IMR-90 (cell line): ENCODE measurements at regions not wholly inside any gene's neighbourhood (a gene's known extent, or its start where the extent isn't known, plus 50 kb on each side); places are given as distances from the start of the nearest gene placed in this dataset.

Experiments used
- ATAC-seq: fragments of 200-7000 bp; cut with Tn5 transposase; 2 replicates; pipeline ENCODE4 v1.9.1; 2020; ENCODE audit warnings: low read depth, mild to moderate bottlenecking, moderate library complexity
- BruUV-seq: library from RNA; stranded (reverse); fragments of 400-500 nt; replicated peaks from 2 replicates; lab custom pipeline; 2021; lab: Mats Ljungman, UMichigan
- CTCF ChIA-PET: fragments of 300-600 bp; formaldehyde crosslinking; extraction: SDS; loops from one replicate; lab custom pipeline; 2021; ENCODE audit warnings: antibody characterized with exemption; lab: Yijun Ruan, JAX
- POLR2A ChIA-PET: fragments of 300-600 bp; sonication (Branson Sonifier 250); formaldehyde crosslinking; loops from one replicate; lab custom pipeline; 2022; ENCODE audit warnings: antibody characterized with exemption; ENCODE audit not compliant: unreplicated experiment; lab: Charles Lee
- DNase-seq: peaks from one replicate; pipeline ENCODE4 v3.0.0; 2013
- H2AFZ ChIP-seq: replicated peaks from 2 replicates; pipeline ENCODE3; 2013; ENCODE audit warnings: low read length, mild to moderate bottlenecking; ENCODE audit not compliant: poor library complexity
- H2AK5ac ChIP-seq: 2 replicates; pipeline ENCODE4 v1.6.1; 2013; ENCODE audit warnings: low read depth, low read length, inconsistent platforms
- H2AK9ac ChIP-seq: replicated peaks from 2 replicates; pipeline ENCODE3; 2013; ENCODE audit warnings: mild to moderate bottlenecking, low read depth, low read length, moderate library complexity; ENCODE audit not compliant: poor library complexity
- H2BK120ac ChIP-seq: 2 replicates; pipeline ENCODE4 v1.6.1; 2013; ENCODE audit warnings: low read depth, low read length, inconsistent platforms
- H2BK15ac ChIP-seq: 3 replicates; pipeline ENCODE4 v1.6.1; 2013; ENCODE audit warnings: low read depth, low read length, inconsistent platforms
- H2BK20ac ChIP-seq: 2 replicates; pipeline ENCODE4 v1.6.1; 2013; ENCODE audit warnings: low read depth, mild to moderate bottlenecking, inconsistent platforms, low read length, moderate library complexity
- H2BK5ac ChIP-seq: 2 replicates; pipeline ENCODE4 v1.6.1; 2013; ENCODE audit warnings: mild to moderate bottlenecking, low read depth, low read length, inconsistent platforms; ENCODE audit not compliant: poor library complexity, severe bottlenecking
- H3K14ac ChIP-seq: replicated peaks from 2 replicates; pipeline ENCODE4 v1.6.1; 2013; ENCODE audit warnings: low read depth, low read length, inconsistent platforms
- H3K18ac ChIP-seq: 2 replicates; pipeline ENCODE4 v1.6.1; 2013; ENCODE audit warnings: low read depth, low read length, control low read depth
- H3K23ac ChIP-seq: 2 replicates; pipeline ENCODE4 v1.6.1; 2013; ENCODE audit warnings: low read depth, low read length, inconsistent platforms
- H3K27ac ChIP-seq: 2 replicates; pipeline ENCODE4 v1.5.1; 2013; ENCODE audit warnings: mild to moderate bottlenecking, control low read depth, low read length; ENCODE audit not compliant: insufficient read depth
- H3K27me3 ChIP-seq: 2 replicates; pipeline ENCODE4 v1.6.1; 2013; ENCODE audit warnings: low read length; ENCODE audit not compliant: control insufficient read depth, insufficient read depth
- H3K36me3 ChIP-seq: 2 replicates; pipeline ENCODE4 v1.6.1; 2013; ENCODE audit warnings: low read length, mixed read lengths; ENCODE audit not compliant: control insufficient read depth, insufficient read depth
- H3K4ac ChIP-seq: 2 replicates; pipeline ENCODE4 v1.6.1; 2013; ENCODE audit warnings: low read depth, low read length, inconsistent platforms
- H3K4me1 ChIP-seq: 2 replicates; pipeline ENCODE4 v1.6.1; 2013; ENCODE audit warnings: low read length, mixed read lengths; ENCODE audit not compliant: control insufficient read depth, insufficient read depth
- H3K4me2 ChIP-seq: 2 replicates; pipeline ENCODE4 v1.6.1; 2013; ENCODE audit warnings: low read depth, mild to moderate bottlenecking, control low read depth, low read length, moderate library complexity
- H3K4me3 ChIP-seq: 2 replicates; pipeline ENCODE4 v1.5.1; 2013; ENCODE audit warnings: low read depth, mild to moderate bottlenecking, control low read depth, low read length, moderate library complexity; ENCODE audit not compliant: insufficient read depth
- H3K56ac ChIP-seq: 2 replicates; pipeline ENCODE4 v1.6.1; 2013; ENCODE audit warnings: low read length, inconsistent platforms; ENCODE audit not compliant: insufficient read depth; ENCODE audit errors: extremely low read depth
- H3K79me1 ChIP-seq, 2 experiments: 2 replicates each; pipeline ENCODE4 v1.6.1; 2013; ENCODE audit warnings: low read length in 2 of 2, inconsistent platforms in 1 of 2, low read depth in 1 of 2
- H3K9ac ChIP-seq: 2 replicates; pipeline ENCODE4 v1.6.1; 2013; ENCODE audit warnings: low read depth, low read length, control low read depth
- H3K9me1 ChIP-seq: 2 replicates; pipeline ENCODE4 v1.6.1; 2013; ENCODE audit warnings: low read length, inconsistent platforms; ENCODE audit not compliant: insufficient read depth
- H3K9me3 ChIP-seq: 2 replicates; pipeline ENCODE4 v1.6.1; 2013; ENCODE audit warnings: low read length; ENCODE audit not compliant: control insufficient read depth, insufficient read depth
- H4K20me1 ChIP-seq: 2 replicates; pipeline ENCODE4 v1.6.1; 2013; ENCODE audit warnings: low read length, inconsistent platforms; ENCODE audit not compliant: insufficient read depth
- H4K5ac ChIP-seq: 2 replicates; pipeline ENCODE4 v1.6.1; 2013; ENCODE audit warnings: mild to moderate bottlenecking, low read depth, low read length, control low read depth
- H4K8ac ChIP-seq, 2 experiments: 2 replicates each; pipeline ENCODE4 v1.6.1; 2013; ENCODE audit warnings: low read depth in 2 of 2, low read length in 2 of 2, control low read depth in 1 of 2, inconsistent platforms in 1 of 2
- H4K91ac ChIP-seq: 2 replicates; pipeline ENCODE4 v1.6.1; 2013; ENCODE audit warnings: low read depth, low read length, inconsistent platforms; ENCODE audit not compliant: insufficient read depth
- ELK1 ChIP-seq: fragments of 150-350 bp; IDR thresholded peaks from 2 replicates; pipeline ENCODE4 v1.6.1; 2016; ENCODE audit warnings: low read depth, mild to moderate bottlenecking, low read length, moderate library complexity, borderline replicate concordance
- FOS ChIP-seq: fragments of 150-350 bp; IDR thresholded peaks from 2 replicates; pipeline ENCODE4 v1.6.1; 2016; ENCODE audit warnings: low read depth, low read length
- NFE2L2 ChIP-seq: fragments of 150-350 bp; IDR thresholded peaks from 2 replicates; pipeline ENCODE4 v1.6.1; 2016; ENCODE audit warnings: low read depth, mild to moderate bottlenecking, low read length
- RAD21 ChIP-seq: IDR thresholded peaks from 2 replicates; pipeline ENCODE4 v1.6.1; 2012; ENCODE audit warnings: low read length, improper control_type of control experiment
- RCOR1 ChIP-seq: IDR thresholded peaks from 2 replicates; pipeline ENCODE4 v1.6.1; 2012; ENCODE audit warnings: mild to moderate bottlenecking, low read length, improper control_type of control experiment; ENCODE audit not compliant: insufficient replicate concordance
- SMC3 ChIP-seq: fragments of 150-350 bp; IDR thresholded peaks from 2 replicates; pipeline ENCODE4 v1.6.1; 2016; ENCODE audit warnings: low read depth, mild to moderate bottlenecking, antibody characterized with exemption, low read length, moderate library complexity
- USF2 ChIP-seq: fragments of 150-350 bp; IDR thresholded peaks from 2 replicates; pipeline ENCODE4 v1.6.1; 2017; ENCODE audit warnings: mild to moderate bottlenecking, antibody characterized with exemption, low read length, low read depth
- WGBS, 2 experiments: methylation state at CpG; one replicate each; pipeline versions ENCODE4 v1.1.5 to v1.1.7; 2013; ENCODE audit warnings: missing lambda C conversion rate in 2 of 2; ENCODE audit not compliant: insufficient read length in 1 of 2; ENCODE audit errors: extremely low coverage in 2 of 2; 5-methylcytosine and 5-hydroxymethylcytosine counted together
- dilution Hi-C: fragments of 300-500 bp; cut with HindIII; formaldehyde crosslinking; loops from one replicate; pipeline ENCODE4 v1.14.3; 2018; ENCODE audit warnings: low sequenced_read_pairs; ENCODE audit not compliant: unreplicated experiment
- in situ Hi-C: fragments of 300-500 bp; cut with MboI; formaldehyde crosslinking; loops from 3 replicates; pipeline ENCODE4 v1.14.3; 2019; ENCODE audit warnings: low sequenced_read_pairs, inconsistent platforms, mixed read lengths
- intact Hi-C: fragments of 100-400 bp; cut with micrococcal nuclease; formaldehyde crosslinking; loops from 2 replicates; pipeline ENCODE4 v1.10.0; 2022

GRCh38 chr13:26943748-26944147, 183.2 kb upstream of the GPR12 start:
- Histone ChIP-seq H2AFZ (no peak overlapping the region), H3K9me3 (no peaks in the 10 kb centered on the region), H4K5ac (no peak overlapping the region), H3K18ac (no peak overlapping the region), H2BK20ac (no peak overlapping the region), H3K56ac (no peak overlapping the region), H3K4me1 (peaks cover 5% of the 10 kb centered on the region; the same call in 1 of the 2 replicates), H2BK5ac (no peak overlapping the region), H2AK5ac (no peak overlapping the region), H2AK9ac (no peak overlapping the region), H3K9me1 (no peaks in the 10 kb centered on the region), H3K36me3 (no peaks in the 10 kb centered on the region), H3K4ac (no peak overlapping the region), H3K23ac (no peak overlapping the region), H3K27me3 (peaks cover 25% of the 10 kb centered on the region), H4K8ac (no peak overlapping the region), H3K14ac (no peak overlapping the region), H4K91ac (no peak overlapping the region), H2BK120ac (no peak overlapping the region), H3K9ac (no peak overlapping the region), H4K20me1 (no peaks in the 10 kb centered on the region), H3K27ac (no peak overlapping the region), H2BK15ac (no peak overlapping the region), H3K4me2 (no peak overlapping the region), H3K79me1 (no peaks in the 10 kb centered on the region), H3K4me3 (no peak overlapping the region)
- ATAC-seq, result no peak
- WGBS, 2 experiments, result 77% methylated on average over 2 of the region's 4 CpGs; no CpG with 5 or more reads in 1 of the 2 experiments
- intact Hi-C loops, result loop anchor here (10.0 kb wide), 1 partner anchor 1041 kb away; the partner anchor contains the start of gene URAD
- no peak for DNase-seq
- ChIA-PET POLR2A (no interaction called here), CTCF (interaction anchor here (0.6 to 1.0 kb wide), 2 partner anchors 419 to 1037 kb away, joined by 3 read pairs; no protein-coding TSS in a partner anchor)
- dilution Hi-C loops, result no loop called here
- no TSS peak for BruUV-seq
- TF ChIP-seq NFE2L2 (no peak), USF2 (no peak), RCOR1 (no peak), ELK1 (no peak), RAD21 (no peak), FOS (no peak), SMC3 (no peak)
- in situ Hi-C loops, result loop anchor here (25.0 kb wide), 1 partner anchor 894 kb away; no protein-coding TSS in a partner anchor
